ENCODE measurements at regions not wholly inside any gene's neighbourhood (a gene's known extent, or its start where the extent isn't known, plus 50 kb on each side); places are given as distances from the start of the nearest gene placed in this dataset.

DNA sequence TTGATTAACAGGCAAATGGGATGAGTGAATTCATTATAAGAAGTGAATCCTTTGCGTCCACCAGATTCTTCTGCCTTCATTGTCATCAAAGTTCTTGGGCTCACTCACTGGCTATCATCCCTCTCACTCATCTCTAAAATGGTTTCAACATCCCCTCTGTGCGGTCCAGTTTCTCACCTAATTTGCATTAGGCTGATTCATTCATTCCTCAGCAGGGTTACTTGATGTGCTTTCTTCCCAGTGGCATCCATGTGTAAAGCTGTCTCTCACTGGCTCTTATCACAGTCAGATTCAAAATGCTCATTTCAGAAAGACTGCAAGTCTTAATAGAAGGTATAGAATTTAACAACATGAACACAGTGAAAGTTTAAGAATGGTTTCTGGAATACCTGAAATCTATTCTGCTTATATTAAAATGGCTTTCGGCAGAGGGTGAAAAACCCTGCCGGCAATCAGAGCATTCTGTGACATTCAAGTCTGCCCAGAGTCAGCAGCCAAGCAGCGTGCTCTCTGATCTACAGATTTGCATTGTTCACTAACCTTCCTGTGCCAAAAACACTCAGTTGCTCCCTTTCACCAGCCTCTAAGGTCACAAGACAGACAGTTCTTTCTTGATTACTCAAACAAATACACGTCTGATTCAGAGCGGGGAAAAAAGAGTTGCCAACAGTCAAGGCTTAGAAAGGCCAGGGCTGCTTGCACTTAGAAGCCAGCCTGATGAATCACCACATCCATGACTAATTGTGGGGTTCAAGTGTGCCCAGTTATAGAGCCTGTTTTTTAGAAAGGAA, 106.7 kb downstream of the TES start:
- H3K27me3 ChIP-seq, result no peaks in the 10 kb centered on the region
- ATAC-seq, result peak; percentile 58 to 98 (median 94)
- no peaks in the 10 kb centered on the region for H3K9me3 ChIP-seq
- no peak overlapping the region for H3K27ac ChIP-seq
- H3K4me1 ChIP-seq, result no peaks in the 10 kb centered on the region
- TF ChIP-seq, protein P1, sequence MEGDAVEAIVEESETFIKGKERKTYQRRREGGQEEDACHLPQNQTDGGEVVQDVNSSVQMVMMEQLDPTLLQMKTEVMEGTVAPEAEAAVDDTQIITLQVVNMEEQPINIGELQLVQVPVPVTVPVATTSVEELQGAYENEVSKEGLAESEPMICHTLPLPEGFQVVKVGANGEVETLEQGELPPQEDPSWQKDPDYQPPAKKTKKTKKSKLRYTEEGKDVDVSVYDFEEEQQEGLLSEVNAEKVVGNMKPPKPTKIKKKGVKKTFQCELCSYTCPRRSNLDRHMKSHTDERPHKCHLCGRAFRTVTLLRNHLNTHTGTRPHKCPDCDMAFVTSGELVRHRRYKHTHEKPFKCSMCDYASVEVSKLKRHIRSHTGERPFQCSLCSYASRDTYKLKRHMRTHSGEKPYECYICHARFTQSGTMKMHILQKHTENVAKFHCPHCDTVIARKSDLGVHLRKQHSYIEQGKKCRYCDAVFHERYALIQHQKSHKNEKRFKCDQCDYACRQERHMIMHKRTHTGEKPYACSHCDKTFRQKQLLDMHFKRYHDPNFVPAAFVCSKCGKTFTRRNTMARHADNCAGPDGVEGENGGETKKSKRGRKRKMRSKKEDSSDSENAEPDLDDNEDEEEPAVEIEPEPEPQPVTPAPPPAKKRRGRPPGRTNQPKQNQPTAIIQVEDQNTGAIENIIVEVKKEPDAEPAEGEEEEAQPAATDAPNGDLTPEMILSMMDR (IDR thresholded peaks at IDR 0.05), result no peak
- no peak for TF ChIP-seq POLR2A (IDR thresholded peaks at IDR 0.05)
- 35% methylated on average over 7 of the region's 7 CpGs for WGBS (ENCODE audit: insufficient coverage, low coverage, low lambda C conversion rate, missing lambda C conversion rate)
- H3K4me3 ChIP-seq, result no peak overlapping the region
- peak in 2 of 3 donors; percentile 34 to 50 for DNase-seq
- intact Hi-C loops (cut with DNase I), result no loop called here
- H3K36me3 ChIP-seq, result no peaks in the 10 kb centered on the region

DNA sequence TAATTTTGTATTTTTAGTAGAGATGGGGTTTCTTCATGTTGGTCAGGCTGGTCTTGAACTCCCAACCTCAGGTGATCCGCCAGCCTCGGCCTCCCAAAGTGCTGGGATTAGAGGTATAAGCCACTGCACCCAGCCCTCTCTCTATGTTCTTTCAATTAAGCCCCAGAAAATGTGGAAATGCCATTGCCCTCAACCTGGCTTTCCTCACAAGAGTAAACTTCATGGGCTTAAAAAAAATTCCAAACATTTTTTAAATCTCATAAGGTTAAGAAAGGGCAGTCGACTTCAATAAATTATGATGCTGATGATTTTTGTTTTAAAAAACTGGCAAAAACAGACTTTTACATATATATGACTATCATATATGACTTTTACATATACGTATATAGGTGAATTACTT, 107.6 kb downstream of the TES start:
- 91% methylated on average over 2 of the region's 4 CpGs for WGBS (ENCODE audit: insufficient coverage, low coverage, low lambda C conversion rate, missing lambda C conversion rate)
- intact Hi-C loops (cut with DNase I), result no loop called here
- H3K27ac ChIP-seq, result no peak overlapping the region

DNA sequence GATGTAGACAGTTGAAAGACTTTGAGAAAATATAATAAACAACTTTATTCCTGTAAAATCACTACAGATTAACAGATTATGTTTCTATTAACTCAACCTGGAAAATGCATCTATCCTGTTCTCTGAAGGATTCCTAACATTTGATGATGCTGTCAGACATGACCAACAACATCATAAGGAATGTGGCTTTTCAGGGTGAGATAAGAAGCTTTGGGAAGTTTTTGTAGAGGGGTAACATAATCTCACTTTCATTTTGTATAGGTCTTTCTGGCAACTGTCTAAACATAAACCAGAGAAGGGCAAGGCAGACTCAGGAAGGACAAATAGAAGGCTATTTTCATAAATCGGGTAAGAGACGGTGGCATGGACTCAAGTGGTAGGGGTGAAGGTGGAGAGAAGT, 112.2 kb downstream of the TES start:
- H3K27me3 ChIP-seq, result no peaks in the 10 kb centered on the region
- no peaks in the 10 kb centered on the region for H3K36me3 ChIP-seq
- TF ChIP-seq, protein P1 (IDR thresholded peaks at IDR 0.05), result no peak
- TF ChIP-seq POLR2A (IDR thresholded peaks at IDR 0.05), result no peak
- no peaks in the 10 kb centered on the region for H3K4me1 ChIP-seq
- no peak for DNase-seq
- intact Hi-C loops (cut with DNase I), result no loop called here
- H3K9me3 ChIP-seq, result no peaks in the 10 kb centered on the region
- no peak overlapping the region for H3K4me3 ChIP-seq
- no peak for ATAC-seq
- no peak overlapping the region for H3K27ac ChIP-seq
- 93% methylated on average over 2 of the region's 2 CpGs for WGBS (ENCODE audit: insufficient coverage, low coverage, low lambda C conversion rate, missing lambda C conversion rate)

More for the DNA sequence above, 107.6 kb downstream of the TES start:
- DNase-seq (no peak), ATAC-seq (no peak)
- Histone ChIP-seq H3K4me1 (no peaks in the 10 kb centered on the region), H3K4me3 (no peak overlapping the region), H3K9me3 (no peaks in the 10 kb centered on the region), H3K36me3 (no peaks in the 10 kb centered on the region), H3K27me3 (no peaks in the 10 kb centered on the region)
- no peak for TF ChIP-seq POLR2A (IDR thresholded peaks at IDR 0.05)
- TF ChIP-seq, protein P1 (IDR thresholded peaks at IDR 0.05), result no peak

DNA sequence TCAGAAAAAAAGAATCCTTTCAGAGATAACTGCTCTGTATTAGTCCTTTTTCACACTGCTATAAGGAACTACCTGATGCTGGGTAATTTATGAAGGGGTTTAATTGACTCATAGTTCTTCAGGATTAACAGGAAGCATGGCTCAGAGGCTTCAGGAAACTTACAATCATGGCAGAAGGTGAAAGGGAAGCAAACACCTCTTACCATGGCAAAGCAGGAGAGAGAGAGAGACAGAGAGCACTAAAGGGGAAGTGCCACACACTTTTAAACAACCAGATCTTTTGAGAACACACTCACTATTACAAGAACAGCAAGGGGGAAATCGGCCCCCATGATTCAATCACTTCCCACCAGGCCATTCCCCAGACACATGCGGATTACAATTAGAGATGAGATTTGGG, 114.2 kb downstream of the TES start:
- no peaks in the 10 kb centered on the region for H3K4me1 ChIP-seq
- H3K36me3 ChIP-seq, result no peaks in the 10 kb centered on the region
- no peak overlapping the region for H3K27ac ChIP-seq
- DNase-seq (no peak), ATAC-seq (no peak)
- intact Hi-C loops (cut with DNase I), result no loop called here
- H3K4me3 ChIP-seq, result no peak overlapping the region
- WGBS (ENCODE audit: insufficient coverage, low coverage, low lambda C conversion rate, missing lambda C conversion rate), result no CpG with 5 or more reads among the region's 2 CpGs
- H3K9me3 ChIP-seq, result no peaks in the 10 kb centered on the region
- H3K27me3 ChIP-seq, result no peaks in the 10 kb centered on the region
- TF ChIP-seq, protein P1 (IDR thresholded peaks at IDR 0.05), result no peak
- no peak for TF ChIP-seq POLR2A (IDR thresholded peaks at IDR 0.05)
